Prostate gland (tissue), 2 donors: ENCODE measurements at regions not wholly inside any gene's neighbourhood (a gene's known extent, or its start where the extent isn't known, plus 50 kb on each side); places are given as distances from the start of the nearest gene placed in this dataset.

Source experiments
- DNase-seq: peaks from one replicate; pipeline ENCODE4 v3.0.0-alpha.2; 2019; ENCODE audit warnings: low spot score
- H3K27ac ChIP-seq, 2 donors: fragments of 200-600 bp; sonication (generic); 2 replicates each; pipeline ENCODE4 v1.5.1; 2017 to 2019
- H3K27me3 ChIP-seq: fragments of 200-600 bp; sonication (generic); replicated peaks from 2 replicates; pipeline ENCODE4 v1.5.1; 2019; ENCODE audit not compliant: insufficient read depth
- H3K36me3 ChIP-seq, 2 donors: fragments of 200-600 bp; sonication (generic); 1 replicate in 1 of 2; 2 replicates in 1 of 2; pipeline versions ENCODE4 v1.5.1 to v1.8.1; 2017 to 2019
- H3K4me1 ChIP-seq: fragments of 200-600 bp; sonication (generic); replicated peaks from 2 replicates; pipeline ENCODE4 v1.5.1; 2019
- H3K4me3 ChIP-seq, 2 donors: fragments of 200-600 bp; sonication (generic); 2 replicates each; pipeline ENCODE4 v1.5.1; 2017 to 2019
- H3K9me3 ChIP-seq: fragments of 200-600 bp; sonication (generic); 2 replicates; pipeline ENCODE4 v1.5.1; 2017
- CTCF ChIP-seq, 4 experiments: fragments of 200-600 bp in 2 of 4; fragments of 450-650 bp in 2 of 4; sonication (generic) in 2 of 4; IDR thresholded peaks; 1 replicate in 3 of 4; 2 replicates in 1 of 4; pipeline ENCODE4 v1.5.1; 2016 to 2019; ENCODE audit warnings: antibody characterized with exemption in 4 of 4, mild to moderate bottlenecking in 2 of 4, moderate library complexity in 2 of 4
- POLR2A ChIP-seq: fragments of 450-650 bp; IDR thresholded peaks from one replicate; pipeline ENCODE4 v1.6.1; 2016; ENCODE audit warnings: antibody characterized with exemption, mild to moderate bottlenecking
- POLR2AphosphoS5 ChIP-seq: sonication (generic); formaldehyde crosslinking; IDR thresholded peaks from one replicate; pipeline ENCODE4 v1.6.1; 2017; ENCODE audit warnings: antibody characterized with exemption
- WGBS: methylation state at CpG from one replicate; pipeline ENCODE4 v1.1.5; 2018; 5-methylcytosine and 5-hydroxymethylcytosine counted together
- intact Hi-C: fragments of 100-400 bp; cut with DNase I; formaldehyde crosslinking; loops from one replicate; pipeline ENCODE4 v1.14.2; 2022

DNA sequence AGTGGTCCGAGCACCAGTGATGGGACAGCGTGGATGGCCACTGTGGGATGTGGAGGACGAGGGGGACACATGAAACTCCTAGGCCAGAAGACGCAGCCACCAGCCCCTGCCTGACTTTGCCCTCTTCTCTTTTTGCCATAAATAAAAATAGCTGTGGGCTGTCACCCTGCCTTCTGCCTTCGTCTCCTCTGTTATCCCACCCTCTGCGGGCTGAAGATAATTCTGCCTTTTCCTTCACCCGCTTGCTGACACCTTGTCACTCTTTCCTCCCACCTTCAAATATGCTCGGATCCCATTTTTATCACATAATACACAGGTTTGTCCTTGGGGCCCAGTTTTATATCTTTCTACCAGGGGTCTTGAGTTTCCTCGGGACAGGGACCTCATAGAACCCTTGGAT lies 87.6 kb upstream of the CIBAR2 start:
- Histone ChIP-seq H3K27me3 (no peaks in the 10 kb centered on the region), H3K36me3 (no peaks in the 10 kb centered on the region), H3K4me3 (no peak overlapping the region), H3K9me3 (no peaks in the 10 kb centered on the region), H3K27ac (no peak overlapping the region), H3K4me1 (no peaks in the 10 kb centered on the region)
- TF ChIP-seq POLR2AphosphoS5: no peak
- no peak for TF ChIP-seq POLR2A
- TF ChIP-seq CTCF (IDR thresholded peaks at IDR 0.05): no peak
- WGBS: 93% methylated on average over 9 of the region's 9 CpGs
- no peak for DNase-seq
- intact Hi-C loops: loop anchor here (5.0 kb wide), 1 partner anchor 37 kb away; no protein-coding TSS in a partner anchor

DNA sequence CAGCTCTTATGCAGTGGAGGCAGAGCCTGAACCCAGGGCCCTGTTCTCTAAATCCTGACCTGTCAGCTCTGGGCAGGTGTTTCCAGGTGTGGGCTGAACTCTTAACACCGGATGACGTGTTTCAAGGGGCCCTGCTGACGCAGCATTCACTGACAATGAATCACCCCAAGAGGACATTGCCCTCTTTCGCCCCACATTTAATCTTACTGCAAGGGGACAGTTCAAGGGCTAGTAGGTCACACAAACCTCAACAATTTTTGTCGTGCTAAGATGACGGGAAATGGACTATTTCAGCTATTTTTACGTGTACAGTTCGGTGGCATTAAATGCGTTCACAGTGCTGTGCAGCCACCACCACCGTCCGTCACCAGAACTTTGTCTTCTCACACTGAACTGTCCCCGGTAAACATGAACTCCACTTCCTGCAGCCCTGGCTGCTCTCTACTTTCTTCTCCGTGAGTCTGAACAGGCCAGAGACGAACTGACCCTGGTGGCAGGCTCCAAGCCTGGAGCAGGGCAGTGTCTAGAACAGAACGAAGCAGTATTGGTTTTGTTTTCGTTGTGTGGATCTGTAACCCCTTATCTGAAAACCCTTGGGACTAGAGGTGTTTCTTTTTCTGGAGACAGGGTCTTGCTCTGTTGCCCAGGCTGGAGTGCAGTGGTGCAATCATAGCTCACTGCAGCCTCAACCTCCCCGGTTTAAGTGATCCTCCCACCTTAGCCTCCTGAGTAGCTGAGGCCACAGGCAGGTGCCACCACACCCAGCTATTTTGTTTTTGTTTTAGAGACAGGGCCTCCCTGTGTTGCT lies 88.4 kb upstream of the CIBAR2 start:
- no peak for DNase-seq
- TF ChIP-seq POLR2A (no peak), POLR2AphosphoS5 (no peak), CTCF (IDR thresholded peaks at IDR 0.05) (no peak)
- Histone ChIP-seq H3K27ac (no peak overlapping the region), H3K27me3 (no peaks in the 10 kb centered on the region), H3K4me1 (no peaks in the 10 kb centered on the region), H3K36me3 (no peaks in the 10 kb centered on the region), H3K4me3 (no peak overlapping the region), H3K9me3 (no peaks in the 10 kb centered on the region)
- intact Hi-C loops: loop anchor here (5.0 kb wide), 1 partner anchor 37 kb away; no protein-coding TSS in a partner anchor
- 80% methylated on average over 17 of the region's 17 CpGs for WGBS

DNA sequence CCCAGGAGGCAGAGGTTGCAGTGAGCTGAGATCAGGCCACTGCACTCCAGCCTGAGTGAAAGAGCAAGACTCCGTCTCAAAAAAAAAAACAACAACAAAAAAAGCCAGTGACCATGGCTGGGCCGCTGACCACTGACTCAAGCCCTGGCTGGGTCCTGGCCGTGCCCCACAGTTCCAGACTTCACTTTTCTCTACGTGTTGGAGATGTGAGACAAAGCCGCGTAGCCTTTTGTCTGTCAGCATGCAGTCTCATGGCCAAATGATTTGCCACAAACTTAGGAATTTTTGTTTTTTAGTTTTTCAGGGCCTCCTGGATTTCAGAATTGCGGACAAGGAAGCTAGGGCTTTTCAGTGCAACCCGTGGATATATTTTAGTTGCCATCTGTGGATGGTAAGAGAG lies 89.3 kb upstream of the CIBAR2 start:
- intact Hi-C loops: loop anchor here (5.0 kb wide), 1 partner anchor 36 kb away; no protein-coding TSS in a partner anchor
- no peak for DNase-seq
- Histone ChIP-seq H3K27ac (peak overlapping the region in 1 of 2 donors; percentile 26), H3K36me3 (no peaks in the 10 kb centered on the region), H3K4me3 (no peak overlapping the region), H3K27me3 (no peaks in the 10 kb centered on the region), H3K4me1 (peaks cover 3% of the 10 kb centered on the region), H3K9me3 (no peaks in the 10 kb centered on the region)
- WGBS: 78% methylated on average over 8 of the region's 8 CpGs
- TF ChIP-seq CTCF (IDR thresholded peaks at IDR 0.05): no peak
- no peak for TF ChIP-seq POLR2A
- no peak for TF ChIP-seq POLR2AphosphoS5

- H3K4me1 ChIP-seq: peaks cover 4% of the 10 kb centered on the region
Measured at GRCh38 chr16:85202051-85202601, 89.9 kb upstream of the CIBAR2 start.

More at GRCh38 chr16:85202051-85202601, 89.9 kb upstream of the CIBAR2 start:
- no peak overlapping the region for H3K4me3 ChIP-seq
- H3K27me3 ChIP-seq: no peaks in the 10 kb centered on the region
- no peaks in the 10 kb centered on the region for H3K9me3 ChIP-seq
- H3K36me3 ChIP-seq: no peaks in the 10 kb centered on the region
- intact Hi-C loops: loop anchor here (5.0 kb wide), 1 partner anchor 35 kb away; no protein-coding TSS in a partner anchor
- no peak for DNase-seq
- WGBS: 66% methylated on average over 13 of the region's 14 CpGs
- peak overlapping the region in 1 of 2 donors; percentile 26 for H3K27ac ChIP-seq
- TF ChIP-seq CTCF (IDR thresholded peaks at IDR 0.05) (no peak), POLR2AphosphoS5 (no peak), POLR2A (no peak)
